SK-N-MC (cell line): ENCODE measurements at regions not wholly inside any gene's neighbourhood (a gene's known extent, or its start where the extent isn't known, plus 50 kb on each side); places are given as distances from the start of the nearest gene placed in this dataset.

Experiments
- EZH2 ChIP-seq: fragments of 200-600 bp; sonication (generic); IDR thresholded peaks from one replicate; pipeline ENCODE4 v1.6.1; 2017; ENCODE audit warnings: antibody characterized with exemption
- FOXP2 ChIP-seq: optimal IDR thresholded peaks from 2 replicates; pipeline ENCODE3; 2011; ENCODE audit warnings: mild to moderate bottlenecking, moderate library complexity; ENCODE audit not compliant: insufficient read depth; ENCODE audit errors: extremely low read length, control extremely low read depth
- POLR2AphosphoS5 ChIP-seq: IDR thresholded peaks from 2 replicates; pipeline ENCODE4 v1.6.1; 2012; ENCODE audit warnings: mild to moderate bottlenecking, low read depth, low read length, borderline replicate concordance

GRCh38 chr4:114161809-114162208, 182.4 kb upstream of the ARSJ start:
- TF ChIP-seq EZH2 (no peak), POLR2AphosphoS5 (no peak), FOXP2 (no peak)
